Colon (tissue), 2 donors: ENCODE measurements at regions not wholly inside any gene's neighbourhood (a gene's known extent, or its start where the extent isn't known, plus 50 kb on each side); places are given as distances from the start of the nearest gene placed in this dataset.
"Not testable (repeated sequence)": the region's sequence is repeated elsewhere in the genome, so short reads cannot be mapped to it uniquely, and the experiment has no call there.

Experiments used
- FAIRE-seq: peaks from 2 replicates; lab custom pipeline; 2012; peaks lifted over from hg19 to GRCh38; lab: Jason Lieb, UNC
- donor health status: control.
- donor health status: control.

GRCh38 chr6:164694386-164694785 is 615.0 kb downstream of the C6orf118 start:
- no peak for FAIRE-seq

GRCh38 chr6:164693944-164694343 is 615.5 kb downstream of the C6orf118 start:
- no peak for FAIRE-seq

- no peak for FAIRE-seq
Measured at GRCh38 chr6:164692772-164693510, 616.5 kb downstream of the C6orf118 start.

- FAIRE-seq, result no peak
Measured at GRCh38 chr6:164690702-164691500, 618.5 kb downstream of the C6orf118 start.

GRCh38 chr6:164690241-164690640 is 619.2 kb downstream of the C6orf118 start:
- no peak for FAIRE-seq

GRCh38 chr6:164665328-164665727 is 644.1 kb downstream of the C6orf118 start:
- FAIRE-seq, result no peak

GRCh38 chr6:164663634-164664033 is 645.8 kb downstream of the C6orf118 start:
- no peak for FAIRE-seq

- FAIRE-seq, result no peak
Measured at GRCh38 chr6:164661716-164662115, 647.7 kb downstream of the C6orf118 start.

- no peak for FAIRE-seq
Measured at GRCh38 chr6:164660781-164661180, 648.6 kb downstream of the C6orf118 start.

- FAIRE-seq, result no peak
Measured at GRCh38 chr6:164640956-164641355, 668.4 kb downstream of the C6orf118 start.

- FAIRE-seq, result no peak
Measured at GRCh38 chr6:164628302-164628931, 681.0 kb downstream of the C6orf118 start.

GRCh38 chr6:164616917-164617524 is 692.4 kb downstream of the C6orf118 start:
- FAIRE-seq, result no peak

- no peak for FAIRE-seq
Measured at GRCh38 chr6:164612751-164613150, 696.7 kb downstream of the C6orf118 start.

- not testable (repeated sequence) for FAIRE-seq
Measured at GRCh38 chr6:164610859-164611258, 698.5 kb downstream of the C6orf118 start.

- FAIRE-seq, result not testable (repeated sequence)
Measured at GRCh38 chr6:164602415-164602814, 707.0 kb downstream of the C6orf118 start.

- FAIRE-seq, result no peak
Measured at GRCh38 chr6:164581563-164581962, 727.8 kb downstream of the C6orf118 start.

GRCh38 chr6:164579035-164579434 is 730.4 kb downstream of the C6orf118 start:
- FAIRE-seq, result no peak

GRCh38 chr6:164578616-164579015 is 730.8 kb downstream of the C6orf118 start:
- FAIRE-seq, result no peak

- FAIRE-seq, result no peak
Measured at GRCh38 chr6:164570801-164571200, 738.6 kb downstream of the C6orf118 start.

- no peak for FAIRE-seq
Measured at GRCh38 chr6:164569509-164569908, 739.9 kb downstream of the C6orf118 start.

GRCh38 chr6:164563924-164564323 is 745.5 kb downstream of the C6orf118 start:
- FAIRE-seq, result no peak

GRCh38 chr6:164561656-164562055 is 747.7 kb downstream of the C6orf118 start:
- FAIRE-seq, result no peak
